C4-2B (cell line): ENCODE measurements at regions not wholly inside any gene's neighbourhood (a gene's known extent, or its start where the extent isn't known, plus 50 kb on each side); places are given as distances from the start of the nearest gene placed in this dataset.

ENCODE experiments used
- ZFX ChIP-seq: fragments of 450-650 bp; IDR thresholded peaks from 2 replicates; pipeline ENCODE4 v1.6.1; 2017
- TF ChIP-seq, protein P1 (sequence below): fragments of 450-650 bp; conservative IDR thresholded peaks from 2 replicates; pipeline ENCODE4 v1.5.1; 2017; ENCODE audit warnings: mild to moderate bottlenecking

DNA sequence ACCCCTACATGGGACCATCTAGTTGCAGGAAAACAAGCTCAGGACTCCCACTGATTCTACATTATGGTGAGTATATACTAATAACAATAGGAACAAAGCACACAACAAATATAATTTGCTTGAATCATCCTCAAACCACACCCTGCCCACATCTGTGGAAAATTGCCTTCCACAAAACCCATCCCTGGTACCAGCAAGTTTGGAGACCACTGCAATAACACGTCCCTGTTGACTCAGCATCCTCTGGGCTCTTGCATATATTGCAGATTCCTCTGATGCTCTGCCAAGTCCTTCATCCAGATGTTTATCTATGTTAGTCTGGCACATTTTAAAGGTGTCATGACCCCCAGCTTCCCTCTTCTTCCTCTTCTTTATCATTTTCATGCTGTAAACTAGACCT lies 138.4 kb downstream of the PCTP start:
- TF ChIP-seq, protein P1, sequence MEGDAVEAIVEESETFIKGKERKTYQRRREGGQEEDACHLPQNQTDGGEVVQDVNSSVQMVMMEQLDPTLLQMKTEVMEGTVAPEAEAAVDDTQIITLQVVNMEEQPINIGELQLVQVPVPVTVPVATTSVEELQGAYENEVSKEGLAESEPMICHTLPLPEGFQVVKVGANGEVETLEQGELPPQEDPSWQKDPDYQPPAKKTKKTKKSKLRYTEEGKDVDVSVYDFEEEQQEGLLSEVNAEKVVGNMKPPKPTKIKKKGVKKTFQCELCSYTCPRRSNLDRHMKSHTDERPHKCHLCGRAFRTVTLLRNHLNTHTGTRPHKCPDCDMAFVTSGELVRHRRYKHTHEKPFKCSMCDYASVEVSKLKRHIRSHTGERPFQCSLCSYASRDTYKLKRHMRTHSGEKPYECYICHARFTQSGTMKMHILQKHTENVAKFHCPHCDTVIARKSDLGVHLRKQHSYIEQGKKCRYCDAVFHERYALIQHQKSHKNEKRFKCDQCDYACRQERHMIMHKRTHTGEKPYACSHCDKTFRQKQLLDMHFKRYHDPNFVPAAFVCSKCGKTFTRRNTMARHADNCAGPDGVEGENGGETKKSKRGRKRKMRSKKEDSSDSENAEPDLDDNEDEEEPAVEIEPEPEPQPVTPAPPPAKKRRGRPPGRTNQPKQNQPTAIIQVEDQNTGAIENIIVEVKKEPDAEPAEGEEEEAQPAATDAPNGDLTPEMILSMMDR = no peak
- no peak for TF ChIP-seq ZFX
